Neural cell (in vitro differentiated cells): ENCODE measurements at regions not wholly inside any gene's neighbourhood (a gene's known extent, or its start where the extent isn't known, plus 50 kb on each side); places are given as distances from the start of the nearest gene placed in this dataset.
"Not testable (repeated sequence)": the region's sequence is repeated elsewhere in the genome, so short reads cannot be mapped to it uniquely, and the experiment has no call there.

Experiments
- H2AFZ ChIP-seq: fragments of 200-600, 300-800 bp; sonication (generic), shearing (Covaris generic); 2 replicates; pipeline ENCODE4 v1.6.0; 2014; ENCODE audit warnings: low read depth, mild to moderate bottlenecking, antibody characterized with exemption, low read length, moderate library complexity
- H3F3A ChIP-seq: fragments of 200-600 bp; shearing (Covaris generic); 2 replicates; pipeline ENCODE4 v1.6.1; 2016; ENCODE audit warnings: mild to moderate bottlenecking, moderate library complexity, mixed read lengths, antibody characterized with exemption, low read length; ENCODE audit not compliant: insufficient read depth, poor library complexity, severe bottlenecking
- H3K27ac ChIP-seq: fragments of 200-600, 300-800 bp; sonication (generic), shearing (Covaris generic); 2 replicates; pipeline ENCODE4 v1.5.1; 2014; ENCODE audit warnings: mild to moderate bottlenecking, low read length, moderate library complexity
- H3K27me3 ChIP-seq: fragments of 300-800, 200-600 bp; sonication (generic), shearing (Covaris generic); 2 replicates; pipeline ENCODE4 v1.6.0; 2014; ENCODE audit warnings: mild to moderate bottlenecking, low read depth, low read length, moderate library complexity; ENCODE audit not compliant: insufficient read depth
- H3K36me3 ChIP-seq: fragments of 300-800, 200-600 bp; sonication (generic), shearing (Covaris generic); 2 replicates; pipeline ENCODE4 v1.5.1; 2014; ENCODE audit warnings: mild to moderate bottlenecking, antibody characterized with exemption, low read length, moderate library complexity; ENCODE audit not compliant: insufficient read depth
- H3K4me2 ChIP-seq: fragments of 300-800, 200-600 bp; sonication (generic), shearing (Covaris generic); 2 replicates; pipeline ENCODE4 v1.6.0; 2014; ENCODE audit warnings: mild to moderate bottlenecking, low read length
- H3K4me3 ChIP-seq: fragments of 300-800, 200-600 bp; sonication (generic), shearing (Covaris generic); 2 replicates; pipeline ENCODE4 v1.5.1; 2014; ENCODE audit warnings: mild to moderate bottlenecking, low read length, moderate library complexity
- H3K79me2 ChIP-seq: fragments of 200-600 bp; shearing (Covaris generic); replicated peaks from 2 replicates; pipeline ENCODE4 v1.6.0; 2014; ENCODE audit warnings: mild to moderate bottlenecking, low read length, moderate library complexity; ENCODE audit not compliant: insufficient read depth
- H3K9ac ChIP-seq: fragments of 300-800, 200-600 bp; sonication (generic), shearing (Covaris generic); 2 replicates; pipeline ENCODE4 v1.6.1; 2016; ENCODE audit warnings: mild to moderate bottlenecking, low read length, mixed read lengths
- H3K9me2 ChIP-seq: fragments of 200-600 bp; shearing (Covaris generic); 2 replicates; pipeline ENCODE4 v1.6.1; 2016; ENCODE audit warnings: mild to moderate bottlenecking, low read length, mixed read lengths; ENCODE audit not compliant: insufficient read depth
- H3K9me3 ChIP-seq: fragments of 200-600, 300-800 bp; sonication (generic), shearing (Covaris generic); 2 replicates; pipeline ENCODE4 v1.6.1; 2016; ENCODE audit warnings: mild to moderate bottlenecking, mixed run types, low read length, moderate library complexity, mixed read lengths
- H4K20me1 ChIP-seq: fragments of 200-600 bp; shearing (Covaris generic); 2 replicates; pipeline ENCODE4 v1.6.1; 2016; ENCODE audit warnings: mild to moderate bottlenecking, mixed run types; ENCODE audit not compliant: insufficient read depth
- CTCF ChIP-seq: fragments of 450-650 bp; IDR thresholded peaks from 2 replicates; pipeline ENCODE4 v1.5.1; 2014; ENCODE audit warnings: antibody characterized with exemption, mild to moderate bottlenecking, moderate library complexity; ENCODE audit not compliant: poor library complexity, severe bottlenecking
- EP300 ChIP-seq: fragments of 450-650 bp; conservative IDR thresholded peaks from 2 replicates; pipeline ENCODE4 v1.6.1; 2014; ENCODE audit warnings: antibody characterized with exemption, mild to moderate bottlenecking, moderate library complexity; ENCODE audit not compliant: poor library complexity, severe bottlenecking
- EZH2 ChIP-seq: fragments of 200-600, 300-800 bp; shearing (Covaris generic), sonication (generic); IDR thresholded peaks from 2 replicates; pipeline ENCODE4 v1.6.1; 2014; ENCODE audit warnings: antibody characterized with exemption, low read length, borderline replicate concordance, mild to moderate bottlenecking; ENCODE audit not compliant: insufficient read depth, poor library complexity, severe bottlenecking
- MXI1 ChIP-seq: fragments of 450-650 bp; conservative IDR thresholded peaks from 2 replicates; pipeline ENCODE4 v1.6.1; 2014; ENCODE audit warnings: antibody characterized with exemption, mild to moderate bottlenecking; ENCODE audit not compliant: poor library complexity, severe bottlenecking
- POLR2AphosphoS5 ChIP-seq: IDR thresholded peaks from 2 replicates; pipeline ENCODE4 v1.6.1; 2012
- RAD21 ChIP-seq: fragments of 450-650 bp; conservative IDR thresholded peaks from 2 replicates; pipeline ENCODE4 v1.6.1; 2014; ENCODE audit warnings: antibody characterized with exemption, mild to moderate bottlenecking, moderate library complexity
- SMC3 ChIP-seq: fragments of 450-650 bp; conservative IDR thresholded peaks from 2 replicates; pipeline ENCODE4 v1.6.1; 2014; ENCODE audit warnings: antibody characterized with exemption, mild to moderate bottlenecking, moderate library complexity; ENCODE audit not compliant: poor library complexity
- TAF1 ChIP-seq: IDR thresholded peaks from 2 replicates; pipeline ENCODE4 v1.6.1; 2012; ENCODE audit warnings: low read depth
- TF ChIP-seq, protein P1 (sequence below): IDR thresholded peaks from 2 replicates; pipeline ENCODE4 v1.6.1; 2012; ENCODE audit warnings: borderline replicate concordance

DNA sequence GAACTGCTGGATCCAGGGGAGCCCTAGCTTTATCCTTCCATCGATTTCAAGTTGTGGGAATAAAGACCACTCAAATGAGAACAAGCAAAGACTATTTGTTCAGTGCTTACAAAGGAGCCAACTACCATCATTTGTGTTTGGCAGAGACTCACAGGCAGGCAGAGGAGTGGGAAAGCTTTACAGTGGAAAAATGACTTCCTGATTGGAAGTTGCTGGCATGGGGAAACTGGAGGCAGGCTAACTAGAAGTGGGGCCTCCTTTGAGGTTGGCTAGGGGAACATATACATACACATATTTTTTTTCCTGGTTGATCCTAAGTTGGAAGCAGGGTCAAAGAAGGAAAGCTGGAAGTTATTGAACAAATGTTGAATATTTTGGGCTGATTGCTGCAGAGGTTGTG, 121.7 kb downstream of the ACTBL2 start (continued):
- no peak for TF ChIP-seq EZH2

DNA sequence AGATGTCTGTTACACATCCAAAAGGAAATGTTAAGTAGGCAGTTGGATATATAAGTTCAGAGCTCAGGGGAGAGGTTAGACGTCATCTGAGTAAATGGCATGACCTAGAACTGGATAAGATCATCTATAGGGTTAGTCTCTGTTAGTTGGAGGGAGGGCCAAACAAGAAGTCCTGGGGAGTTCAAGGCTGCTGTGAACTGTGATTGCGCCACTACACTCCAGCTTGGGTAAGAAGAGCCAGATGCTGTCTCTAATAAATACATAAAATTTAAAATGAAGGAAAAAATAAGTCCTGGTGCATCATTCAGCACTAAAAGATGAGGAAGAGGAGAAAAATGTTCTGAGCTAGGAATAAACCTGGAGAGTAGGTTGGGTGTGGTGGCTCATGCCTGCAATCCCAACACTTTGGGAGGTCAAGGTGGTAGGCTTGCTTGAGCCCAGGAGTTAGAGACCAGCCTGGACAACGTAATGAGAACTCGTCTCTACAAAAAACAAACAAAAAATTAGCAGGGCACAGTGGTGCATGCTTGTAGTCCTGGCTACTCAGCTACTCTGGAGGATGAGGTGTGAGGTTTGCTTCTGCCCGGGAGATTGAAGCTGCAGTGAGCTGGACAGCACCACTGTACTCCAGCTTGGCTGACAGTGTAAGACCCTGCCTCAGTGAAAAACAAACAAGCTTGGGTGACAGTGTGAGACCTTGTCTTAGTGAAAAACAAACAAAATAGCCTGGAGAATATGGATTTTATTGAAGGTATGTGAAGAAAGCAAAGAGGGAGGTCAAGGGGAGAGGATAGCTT, 123.6 kb downstream of the ACTBL2 start:
- Histone ChIP-seq H2AFZ (no peak overlapping the region), H3K9me3 (no peaks in the 10 kb centered on the region), H3K4me3 (no peak overlapping the region), H3K79me2 (no peaks in the 10 kb centered on the region), H3K36me3 (no peaks in the 10 kb centered on the region), H3K4me2 (no peak overlapping the region), H3K9me2 (no peaks in the 10 kb centered on the region), H3K9ac (no peak overlapping the region), H4K20me1 (no peaks in the 10 kb centered on the region), H3F3A (no peaks in the 10 kb centered on the region), H3K27me3 (no peaks in the 10 kb centered on the region), H3K27ac (no peak overlapping the region)
- TF ChIP-seq SMC3 (no peak), EP300 (no peak), CTCF (no peak), RAD21 (no peak), EZH2 (no peak), MXI1 (no peak), POLR2AphosphoS5 (no peak), TAF1 (no peak)
- TF ChIP-seq, protein P1, sequence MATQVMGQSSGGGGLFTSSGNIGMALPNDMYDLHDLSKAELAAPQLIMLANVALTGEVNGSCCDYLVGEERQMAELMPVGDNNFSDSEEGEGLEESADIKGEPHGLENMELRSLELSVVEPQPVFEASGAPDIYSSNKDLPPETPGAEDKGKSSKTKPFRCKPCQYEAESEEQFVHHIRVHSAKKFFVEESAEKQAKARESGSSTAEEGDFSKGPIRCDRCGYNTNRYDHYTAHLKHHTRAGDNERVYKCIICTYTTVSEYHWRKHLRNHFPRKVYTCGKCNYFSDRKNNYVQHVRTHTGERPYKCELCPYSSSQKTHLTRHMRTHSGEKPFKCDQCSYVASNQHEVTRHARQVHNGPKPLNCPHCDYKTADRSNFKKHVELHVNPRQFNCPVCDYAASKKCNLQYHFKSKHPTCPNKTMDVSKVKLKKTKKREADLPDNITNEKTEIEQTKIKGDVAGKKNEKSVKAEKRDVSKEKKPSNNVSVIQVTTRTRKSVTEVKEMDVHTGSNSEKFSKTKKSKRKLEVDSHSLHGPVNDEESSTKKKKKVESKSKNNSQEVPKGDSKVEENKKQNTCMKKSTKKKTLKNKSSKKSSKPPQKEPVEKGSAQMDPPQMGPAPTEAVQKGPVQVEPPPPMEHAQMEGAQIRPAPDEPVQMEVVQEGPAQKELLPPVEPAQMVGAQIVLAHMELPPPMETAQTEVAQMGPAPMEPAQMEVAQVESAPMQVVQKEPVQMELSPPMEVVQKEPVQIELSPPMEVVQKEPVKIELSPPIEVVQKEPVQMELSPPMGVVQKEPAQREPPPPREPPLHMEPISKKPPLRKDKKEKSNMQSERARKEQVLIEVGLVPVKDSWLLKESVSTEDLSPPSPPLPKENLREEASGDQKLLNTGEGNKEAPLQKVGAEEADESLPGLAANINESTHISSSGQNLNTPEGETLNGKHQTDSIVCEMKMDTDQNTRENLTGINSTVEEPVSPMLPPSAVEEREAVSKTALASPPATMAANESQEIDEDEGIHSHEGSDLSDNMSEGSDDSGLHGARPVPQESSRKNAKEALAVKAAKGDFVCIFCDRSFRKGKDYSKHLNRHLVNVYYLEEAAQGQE: no peak

- H3K9ac ChIP-seq, H3F3A ChIP-seq, H3K4me2 ChIP-seq, H3K79me2 ChIP-seq, H4K20me1 ChIP-seq, H3K27me3 ChIP-seq, H3K4me3 ChIP-seq, H3K9me2 ChIP-seq, H3K9me3 ChIP-seq, H2AFZ ChIP-seq, H3K27ac ChIP-seq, H3K36me3 ChIP-seq: not testable (repeated sequence)
These were observed 125.8 kb downstream of the ACTBL2 start for GRCh38 chr5:57356850-57357249.
